Stomach (tissue), 8 donors: ENCODE measurements at regions not wholly inside any gene's neighbourhood (a gene's known extent, or its start where the extent isn't known, plus 50 kb on each side); places are given as distances from the start of the nearest gene placed in this dataset.

Source experiments
- DNase-seq, 2 donors: peaks; one replicate each; pipeline versions ENCODE4 v3.0.0 to v3.0.0-alpha.2; 2013 to 2019
- H3K27ac ChIP-seq, 5 donors: fragments of 200-600 bp in 4 of 5; sonication (generic) in 4 of 5; one replicate each; pipeline ENCODE4 v1.5.1; 2013 to 2019; ENCODE audit warnings: mild to moderate bottlenecking in 1 of 5, moderate library complexity in 1 of 5
- H3K27me3 ChIP-seq, 3 donors: fragments of 200-600 bp; sonication (generic); one replicate each; pipeline ENCODE4 v1.5.1; 2017 to 2019; ENCODE audit warnings: mixed run types in 1 of 3
- H3K36me3 ChIP-seq, 4 donors: fragments of 200-600 bp; sonication (generic); 1 replicate in 3 of 4; 2 replicates in 1 of 4; pipeline ENCODE4 v1.5.1; 2016 to 2019
- H3K4me1 ChIP-seq, 4 donors: fragments of 200-600 bp; sonication (generic); one replicate each; pipeline ENCODE4 v1.5.1; 2016 to 2019
- H3K4me3 ChIP-seq, 4 donors: fragments of 200-600 bp; sonication (generic) in 3 of 4; one replicate each; pipeline ENCODE4 v1.5.1; 2016 to 2019; ENCODE audit warnings: mild to moderate bottlenecking in 1 of 4
- H3K9me3 ChIP-seq, 4 donors: fragments of 200-600 bp; sonication (generic); one replicate each; pipeline ENCODE4 v1.5.1; 2016 to 2019
- EP300 ChIP-seq: sonication (generic); formaldehyde crosslinking; IDR thresholded peaks from one replicate; pipeline ENCODE4 v1.6.1; 2017; ENCODE audit warnings: antibody characterized with exemption
- POLR2A ChIP-seq, 4 donors: fragments of 450-650 bp; IDR thresholded peaks; one replicate each; pipeline ENCODE4 v1.6.1; 2016; ENCODE audit warnings: antibody characterized with exemption in 4 of 4, control low read depth in 2 of 4, mild to moderate bottlenecking in 1 of 4, moderate library complexity in 1 of 4
- POLR2AphosphoS5 ChIP-seq, 3 donors: sonication (generic); formaldehyde crosslinking; IDR thresholded peaks; one replicate each; pipeline ENCODE4 v1.6.1; 2016; ENCODE audit warnings: antibody characterized with exemption in 3 of 3
- WGBS, 5 donors: extraction: QIAGEN DNeasy Blood & Tissue Kit in 3 of 5; methylation state at CpG; one replicate each; pipeline versions ENCODE4 v1.1.5 to v1.1.7; 2013 to 2018; 5-methylcytosine and 5-hydroxymethylcytosine counted together
- intact Hi-C: fragments of 100-400 bp; cut with DNase I; formaldehyde crosslinking; loops from one replicate; pipeline ENCODE4 v1.15.1; 2023; ENCODE audit warnings: low total_unique reads
- TF ChIP-seq, protein P1 (sequence below), 7 experiments: fragments of 450-650 bp in 4 of 7; fragments of 200-600 bp in 3 of 7; sonication (generic) in 3 of 7; IDR thresholded peaks; one replicate each; pipeline ENCODE4 v1.5.1; 2016 to 2019; ENCODE audit warnings: antibody characterized with exemption in 7 of 7, control low read depth in 2 of 7, mild to moderate bottlenecking in 1 of 7
- donor health status: healthy with polysubstance abuse.
- donor health status: Bipolar disorder and iron deficiency.
- donor health status: healthy.

DNA sequence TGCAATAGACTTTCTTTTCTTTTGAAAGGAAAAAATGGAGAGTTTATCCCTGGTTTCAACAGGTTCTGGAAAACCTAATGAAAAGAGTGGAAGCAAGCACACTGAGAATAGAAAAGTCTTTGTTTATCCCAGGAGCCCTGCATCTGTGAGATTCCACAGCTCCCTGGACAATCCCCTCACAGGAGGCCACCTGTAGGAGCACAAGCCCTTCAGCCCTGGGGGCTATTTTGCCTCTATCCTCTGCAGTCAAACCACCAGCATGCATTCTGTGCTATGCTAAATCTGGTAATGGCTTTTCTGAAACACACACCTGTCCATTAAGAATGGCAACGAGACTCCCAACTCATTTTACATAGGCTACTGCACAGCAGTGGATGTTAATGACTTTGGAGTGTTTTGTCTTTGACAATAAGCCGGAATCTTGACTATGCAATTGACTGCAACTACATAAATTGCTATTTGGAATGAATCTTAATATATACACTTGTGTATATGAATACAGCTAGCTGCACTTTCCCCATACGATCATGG is 369.4 kb downstream of the NR2F2 start:
- Histone ChIP-seq H3K9me3 (no peaks in the 10 kb centered on the region), H3K27ac (no peak overlapping the region), H3K4me1 (no peaks in the 10 kb centered on the region), H3K27me3 (no peaks in the 10 kb centered on the region), H3K4me3 (no peak overlapping the region), H3K36me3 (no peaks in the 10 kb centered on the region)
- TF ChIP-seq, protein P1, sequence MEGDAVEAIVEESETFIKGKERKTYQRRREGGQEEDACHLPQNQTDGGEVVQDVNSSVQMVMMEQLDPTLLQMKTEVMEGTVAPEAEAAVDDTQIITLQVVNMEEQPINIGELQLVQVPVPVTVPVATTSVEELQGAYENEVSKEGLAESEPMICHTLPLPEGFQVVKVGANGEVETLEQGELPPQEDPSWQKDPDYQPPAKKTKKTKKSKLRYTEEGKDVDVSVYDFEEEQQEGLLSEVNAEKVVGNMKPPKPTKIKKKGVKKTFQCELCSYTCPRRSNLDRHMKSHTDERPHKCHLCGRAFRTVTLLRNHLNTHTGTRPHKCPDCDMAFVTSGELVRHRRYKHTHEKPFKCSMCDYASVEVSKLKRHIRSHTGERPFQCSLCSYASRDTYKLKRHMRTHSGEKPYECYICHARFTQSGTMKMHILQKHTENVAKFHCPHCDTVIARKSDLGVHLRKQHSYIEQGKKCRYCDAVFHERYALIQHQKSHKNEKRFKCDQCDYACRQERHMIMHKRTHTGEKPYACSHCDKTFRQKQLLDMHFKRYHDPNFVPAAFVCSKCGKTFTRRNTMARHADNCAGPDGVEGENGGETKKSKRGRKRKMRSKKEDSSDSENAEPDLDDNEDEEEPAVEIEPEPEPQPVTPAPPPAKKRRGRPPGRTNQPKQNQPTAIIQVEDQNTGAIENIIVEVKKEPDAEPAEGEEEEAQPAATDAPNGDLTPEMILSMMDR (IDR thresholded peaks at IDR 0.05) = no peak
- TF ChIP-seq EP300 = no peak
- TF ChIP-seq POLR2A (IDR thresholded peaks at IDR 0.05) = no peak
- no peak for TF ChIP-seq POLR2AphosphoS5 (IDR thresholded peaks at IDR 0.05)
- DNase-seq = no peak
- intact Hi-C loops = no loop called here
- 67 to 84% (median 82%) methylated on average over 3 of the region's 3 CpGs for whole genome bisulfite sequencing, 5 donors

DNA sequence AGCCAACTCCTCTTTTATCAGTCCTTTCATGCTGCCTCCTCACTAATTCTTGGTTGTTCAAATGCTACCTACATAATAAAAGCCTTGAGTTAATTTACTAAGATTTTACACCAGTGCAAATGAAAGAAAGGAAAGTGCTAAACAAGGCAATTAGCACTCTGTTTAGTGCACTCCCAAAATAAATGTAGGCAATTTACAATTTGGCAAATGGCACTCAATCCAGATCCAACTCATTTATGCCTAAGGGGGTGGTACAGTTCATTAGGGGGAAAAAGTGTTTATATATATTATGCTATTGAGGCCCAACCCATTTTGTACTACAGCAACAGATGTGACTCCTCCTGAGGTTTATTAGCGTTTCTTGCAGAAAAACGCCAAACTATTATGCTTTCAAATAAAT is 370.1 kb downstream of the NR2F2 start:
- Histone ChIP-seq H3K4me1 (no peaks in the 10 kb centered on the region), H3K27ac (no peak overlapping the region), H3K9me3 (no peaks in the 10 kb centered on the region), H3K27me3 (no peaks in the 10 kb centered on the region), H3K4me3 (no peak overlapping the region), H3K36me3 (no peaks in the 10 kb centered on the region)
- DNase-seq = no peak
- WGBS, 5 donors = 58 to 86% (median 72%) methylated on average over 2 of the region's 2 CpGs
- TF ChIP-seq, protein P1 (IDR thresholded peaks at IDR 0.05) = no peak
- TF ChIP-seq POLR2A (IDR thresholded peaks at IDR 0.05) (no peak), POLR2AphosphoS5 (IDR thresholded peaks at IDR 0.05) (no peak)
- intact Hi-C loops = no loop called here

DNA sequence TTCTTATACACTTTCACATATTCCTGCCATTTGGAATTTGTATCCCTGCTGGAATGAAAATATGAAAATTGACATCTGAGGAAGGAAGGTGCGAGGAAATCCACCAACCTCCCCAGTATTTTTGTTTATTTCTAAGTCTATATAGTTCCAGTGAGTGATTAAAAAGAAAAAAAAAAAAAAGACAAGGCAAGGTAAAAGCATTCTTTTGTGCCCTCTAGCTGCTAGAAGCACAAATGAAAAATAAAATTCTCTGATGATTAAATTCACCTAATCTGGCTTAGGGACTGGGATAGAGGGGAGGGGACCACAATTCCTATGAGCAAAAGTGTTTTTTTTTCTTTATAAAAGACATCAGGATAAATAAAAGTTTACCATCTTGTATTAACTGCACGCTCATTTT is 370.9 kb downstream of the NR2F2 start:
- Histone ChIP-seq H3K4me1 (no peaks in the 10 kb centered on the region), H3K36me3 (no peaks in the 10 kb centered on the region), H3K27me3 (no peaks in the 10 kb centered on the region), H3K27ac (no peak overlapping the region), H3K4me3 (no peak overlapping the region), H3K9me3 (no peaks in the 10 kb centered on the region)
- DNase-seq = no peak
- WGBS, 5 donors = 48 to 77% (median 51%) methylated on average over 2 of the region's 2 CpGs
- intact Hi-C loops = no loop called here
- TF ChIP-seq, protein P1 (IDR thresholded peaks at IDR 0.05) = peak in 2 of 7 experiments; percentile 10 to 32
- no peak for TF ChIP-seq POLR2A (IDR thresholded peaks at IDR 0.05)

DNA sequence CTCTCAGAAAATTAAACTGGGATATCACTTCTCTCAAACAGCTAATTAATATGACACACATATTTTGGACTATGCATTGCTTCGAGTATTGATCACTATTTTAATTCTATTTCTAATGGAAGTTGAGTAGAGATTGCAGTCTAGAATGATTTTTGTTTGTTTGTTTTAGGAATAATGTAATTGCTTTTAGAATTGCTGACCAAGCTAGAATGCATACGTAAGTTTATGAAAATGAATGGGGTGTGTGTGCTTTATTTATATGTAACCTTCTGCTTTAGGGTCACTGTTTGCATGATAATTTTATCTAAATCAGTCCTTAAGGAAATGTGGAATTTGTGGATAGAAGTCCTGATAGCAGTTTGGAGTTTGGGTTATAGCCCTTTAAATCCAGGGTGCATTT is 371.4 kb downstream of the NR2F2 start:
- no peaks in the 10 kb centered on the region for H3K4me1 ChIP-seq

More for the DNA sequence above, 371.4 kb downstream of the NR2F2 start:
- H3K36me3 ChIP-seq = no peaks in the 10 kb centered on the region
- H3K27ac ChIP-seq = no peak overlapping the region
- WGBS, 5 donors = 42 to 65% (median 51%) methylated on average over 2 of the region's 2 CpGs
- no peak for DNase-seq
- TF ChIP-seq POLR2A (IDR thresholded peaks at IDR 0.05) (no peak), POLR2AphosphoS5 (IDR thresholded peaks at IDR 0.05) (no peak), EP300 (no peak)
- TF ChIP-seq, protein P1 (IDR thresholded peaks at IDR 0.05) = no peak
- no peak overlapping the region for H3K4me3 ChIP-seq
- intact Hi-C loops = no loop called here
- no peaks in the 10 kb centered on the region for H3K9me3 ChIP-seq
- no peaks in the 10 kb centered on the region for H3K27me3 ChIP-seq
